ENCODE measurements at regions not wholly inside any gene's neighbourhood (a gene's known extent, or its start where the extent isn't known, plus 50 kb on each side); places are given as distances from the start of the nearest gene placed in this dataset.

DNA sequence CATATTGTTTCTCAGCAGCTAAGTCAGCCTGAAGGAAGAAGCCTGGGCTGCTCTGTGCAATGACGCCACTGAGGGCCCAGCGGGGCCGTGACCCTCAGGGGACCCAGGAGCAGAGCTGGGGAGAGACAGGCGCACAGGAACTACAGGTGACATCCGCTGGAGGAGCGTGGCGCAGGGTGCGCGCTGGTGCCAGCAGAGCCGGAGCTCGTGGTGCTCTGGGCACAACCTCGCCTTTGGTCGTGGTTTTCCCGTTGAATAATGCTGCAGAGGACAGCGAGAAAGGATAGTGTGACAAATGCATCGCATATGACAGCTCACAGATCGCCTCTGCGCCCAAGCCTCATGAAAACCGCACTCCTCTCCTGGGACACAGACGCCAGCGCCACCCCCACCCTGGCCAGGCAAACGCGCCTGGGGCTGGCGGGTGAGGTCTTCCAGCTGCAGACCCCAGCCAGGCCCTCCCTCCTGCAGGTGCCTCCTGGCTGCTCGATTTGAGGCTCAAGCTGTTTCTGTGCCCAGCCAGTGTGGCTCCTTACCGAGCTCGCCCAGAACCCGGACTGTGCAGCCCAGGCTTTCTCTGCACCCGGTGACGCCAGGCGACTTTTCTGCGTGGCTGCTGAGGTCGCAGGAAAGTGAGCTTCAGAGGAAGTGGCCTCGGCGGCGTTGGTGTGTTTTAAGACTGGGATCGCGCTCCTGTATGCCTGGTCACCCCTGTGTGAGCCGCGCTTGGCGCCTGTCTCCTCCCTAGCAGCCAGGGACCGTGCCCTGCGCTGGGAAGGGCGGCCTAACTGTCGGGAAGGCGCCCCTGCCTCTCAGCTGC, 583.1 kb upstream of the HS6ST1 start:
- H3K4me3 ChIP-seq (ENCODE audit: low read depth, low read length), result no peak overlapping the region
- TF ChIP-seq, protein P1, sequence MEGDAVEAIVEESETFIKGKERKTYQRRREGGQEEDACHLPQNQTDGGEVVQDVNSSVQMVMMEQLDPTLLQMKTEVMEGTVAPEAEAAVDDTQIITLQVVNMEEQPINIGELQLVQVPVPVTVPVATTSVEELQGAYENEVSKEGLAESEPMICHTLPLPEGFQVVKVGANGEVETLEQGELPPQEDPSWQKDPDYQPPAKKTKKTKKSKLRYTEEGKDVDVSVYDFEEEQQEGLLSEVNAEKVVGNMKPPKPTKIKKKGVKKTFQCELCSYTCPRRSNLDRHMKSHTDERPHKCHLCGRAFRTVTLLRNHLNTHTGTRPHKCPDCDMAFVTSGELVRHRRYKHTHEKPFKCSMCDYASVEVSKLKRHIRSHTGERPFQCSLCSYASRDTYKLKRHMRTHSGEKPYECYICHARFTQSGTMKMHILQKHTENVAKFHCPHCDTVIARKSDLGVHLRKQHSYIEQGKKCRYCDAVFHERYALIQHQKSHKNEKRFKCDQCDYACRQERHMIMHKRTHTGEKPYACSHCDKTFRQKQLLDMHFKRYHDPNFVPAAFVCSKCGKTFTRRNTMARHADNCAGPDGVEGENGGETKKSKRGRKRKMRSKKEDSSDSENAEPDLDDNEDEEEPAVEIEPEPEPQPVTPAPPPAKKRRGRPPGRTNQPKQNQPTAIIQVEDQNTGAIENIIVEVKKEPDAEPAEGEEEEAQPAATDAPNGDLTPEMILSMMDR (IDR thresholded peaks at IDR 0.05; ENCODE audit: insufficient read depth, low read depth, low read length), result no peak
- no peak for DNase-seq (ENCODE audit: low read depth)

DNA sequence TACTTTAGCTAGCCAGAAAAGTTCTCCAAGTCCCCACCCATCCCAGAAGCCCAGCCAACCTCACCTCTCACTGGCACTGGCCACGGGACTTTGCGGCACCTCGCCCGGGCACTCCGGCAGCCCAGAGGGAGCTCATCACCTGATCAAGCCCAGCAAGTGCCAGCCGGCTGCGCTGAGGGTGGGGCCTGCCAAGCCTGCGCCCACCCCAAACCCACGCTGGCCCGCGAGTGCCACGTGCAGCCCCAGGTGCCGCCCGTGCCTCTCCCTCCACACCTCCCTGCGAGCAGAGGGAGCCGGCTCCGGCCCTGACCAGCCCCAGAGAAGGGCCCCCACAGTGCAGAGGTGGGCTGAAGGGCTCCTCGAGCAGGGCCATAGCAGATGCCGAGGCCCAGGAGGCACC, 585.0 kb upstream of the HS6ST1 start:
- DNase-seq (ENCODE audit: low read depth), result no peak
- no peak overlapping the region for H3K4me3 ChIP-seq (ENCODE audit: low read depth, low read length)
- TF ChIP-seq, protein P1 (IDR thresholded peaks at IDR 0.05; ENCODE audit: insufficient read depth, low read depth, low read length), result no peak

DNA sequence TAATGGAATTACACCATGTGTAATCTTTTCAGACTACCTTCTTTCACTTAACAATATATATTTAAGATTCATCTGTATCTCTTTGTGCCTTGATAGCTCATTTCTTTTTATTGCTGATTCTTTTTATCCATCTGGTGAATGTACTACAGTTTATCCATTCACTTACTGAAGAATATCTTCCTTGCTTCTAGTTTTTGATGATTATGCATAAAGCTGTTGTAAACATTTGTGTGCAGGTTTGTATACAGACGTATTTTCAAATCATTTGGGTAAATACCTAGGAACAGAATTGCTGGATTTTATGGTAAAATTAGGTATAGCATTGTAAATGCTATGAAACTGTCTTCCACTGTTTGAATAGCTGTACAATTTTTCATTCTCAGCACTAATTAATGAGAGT, 592.6 kb upstream of the HS6ST1 start:
- TF ChIP-seq, protein P1 (IDR thresholded peaks at IDR 0.05; ENCODE audit: insufficient read depth, low read depth, low read length), result no peak
- no peak for DNase-seq (ENCODE audit: low read depth)
- no peak overlapping the region for H3K4me3 ChIP-seq (ENCODE audit: low read depth, low read length)

DNA sequence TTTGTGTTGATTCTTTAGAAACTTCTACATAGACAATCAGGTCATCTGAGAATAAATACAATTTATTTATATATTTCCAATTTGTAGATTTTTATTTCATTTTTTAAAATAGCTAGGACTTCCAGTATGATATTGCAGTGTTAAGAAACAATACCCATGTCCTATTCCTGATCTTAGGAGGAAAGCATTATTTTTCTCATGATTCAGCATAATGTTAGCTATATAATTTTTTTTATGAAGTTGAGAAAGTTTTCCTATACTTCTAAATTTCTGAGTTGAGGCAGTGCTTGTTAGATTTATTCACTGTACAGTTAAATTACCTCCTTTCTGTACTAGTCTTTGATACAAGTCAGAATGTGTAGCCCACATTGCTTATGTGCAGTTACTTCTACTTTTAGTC, 595.7 kb upstream of the HS6ST1 start:
- TF ChIP-seq, protein P1 (IDR thresholded peaks at IDR 0.05; ENCODE audit: insufficient read depth, low read depth, low read length), result no peak
- H3K4me3 ChIP-seq (ENCODE audit: low read depth, low read length), result no peak overlapping the region
- DNase-seq (ENCODE audit: low read depth), result no peak

DNA sequence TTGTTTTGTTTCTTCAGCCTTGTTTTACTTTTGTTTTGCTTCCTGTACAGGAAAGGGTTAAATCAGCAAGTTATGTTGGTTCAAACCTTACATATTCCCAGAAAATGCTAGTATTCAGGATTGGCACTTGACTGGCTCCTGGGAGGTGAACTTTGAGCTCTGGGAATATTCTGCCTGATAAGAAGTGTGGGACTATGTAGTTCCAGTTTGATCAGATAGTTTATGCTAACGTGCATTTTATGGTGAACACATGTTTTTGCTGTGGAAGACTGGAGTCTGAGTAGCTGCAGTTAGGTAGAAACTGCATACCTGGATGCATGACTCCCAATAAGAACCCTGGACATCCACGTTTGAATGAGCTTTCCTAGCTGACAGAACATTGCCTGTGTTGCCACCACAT, 603.1 kb upstream of the HS6ST1 start:
- DNase-seq (ENCODE audit: low read depth), result no peak
- TF ChIP-seq, protein P1 (IDR thresholded peaks at IDR 0.05; ENCODE audit: insufficient read depth, low read depth, low read length), result no peak
- H3K4me3 ChIP-seq (ENCODE audit: low read depth, low read length), result no peak overlapping the region

DNA sequence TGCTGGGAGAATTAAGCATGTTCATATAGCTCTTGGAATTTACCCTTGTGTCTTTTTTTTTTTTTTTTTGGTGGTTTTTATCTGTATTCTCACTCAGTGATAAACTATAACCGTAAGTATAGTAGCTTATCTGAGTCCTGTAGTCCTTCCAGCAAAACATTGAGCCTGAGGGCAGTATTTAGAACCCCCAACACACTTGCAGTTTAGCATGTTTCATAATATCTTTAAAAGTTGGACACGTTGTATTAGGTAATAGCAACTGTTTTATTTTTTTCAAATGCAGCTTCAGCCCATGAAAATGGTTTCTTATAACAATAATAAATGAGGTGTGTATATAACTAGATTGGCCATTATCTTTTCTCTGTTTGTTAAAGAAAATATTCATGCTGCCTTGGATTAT, 603.5 kb upstream of the HS6ST1 start:
- DNase-seq (ENCODE audit: low read depth), result no peak
- TF ChIP-seq, protein P1 (IDR thresholded peaks at IDR 0.05; ENCODE audit: insufficient read depth, low read depth, low read length), result no peak
- H3K4me3 ChIP-seq (ENCODE audit: low read depth, low read length), result no peak overlapping the region

DNA sequence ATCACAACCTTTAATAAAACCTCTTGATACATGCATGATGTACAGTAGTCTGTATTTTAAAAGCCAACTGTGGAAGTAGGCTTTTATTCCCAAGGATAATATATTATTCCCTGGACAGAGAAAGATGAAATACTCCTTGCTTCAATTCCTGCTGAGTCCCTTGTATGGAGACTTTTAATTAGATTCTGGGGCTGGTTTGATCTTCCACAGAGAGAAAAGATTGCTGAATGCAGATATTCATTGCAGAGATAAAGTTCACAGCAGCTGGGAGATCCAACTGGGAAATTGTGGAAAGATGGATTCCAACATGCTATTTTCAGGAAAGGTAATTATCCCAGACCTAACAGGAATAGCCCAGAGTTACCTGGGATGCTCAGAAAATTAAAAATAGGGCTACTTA, 607.0 kb upstream of the HS6ST1 start:
- TF ChIP-seq, protein P1 (IDR thresholded peaks at IDR 0.05; ENCODE audit: insufficient read depth, low read depth, low read length), result no peak
- no peak for DNase-seq (ENCODE audit: low read depth)
- no peak overlapping the region for H3K4me3 ChIP-seq (ENCODE audit: low read depth, low read length)

All from fibroblast of villous mesenchyme (primary cell).